ENCODE measurements at regions not wholly inside any gene's neighbourhood (a gene's known extent, or its start where the extent isn't known, plus 50 kb on each side); places are given as distances from the start of the nearest gene placed in this dataset.

- TF ChIP-seq CTCF (IDR thresholded peaks at IDR 0.05; ENCODE audit: low read depth, low read length, missing input control) (no peak), FOXA1 (IDR thresholded peaks at IDR 0.05) (no peak), FOXA2 (IDR thresholded peaks at IDR 0.05) (no peak), RAD21 (IDR thresholded peaks at IDR 0.05) (no peak), EGR1 (IDR thresholded peaks at IDR 0.05; ENCODE audit: low read depth in 2 of 2) (no peak), MAX (IDR thresholded peaks at IDR 0.05) (no peak), ATF3 (IDR thresholded peaks at IDR 0.05) (no peak), JUND (IDR thresholded peaks at IDR 0.05) (no peak), HNF4A (conservative IDR thresholded peaks at IDR 0.05) (no peak), YY1 (IDR thresholded peaks at IDR 0.05) (no peak), TAF1 (conservative IDR thresholded peaks at IDR 0.05) (no peak)
Observed at GRCh38 chr5:101142102-101142501, 239.0 kb upstream of the ST8SIA4 start (continued).

GRCh38 chr5:101136454-101136853 lies 233.4 kb upstream of the ST8SIA4 start:
- no peaks in the 10 kb centered on the region for H3K36me3 ChIP-seq (ENCODE audit: control insufficient read depth in 4 of 4, insufficient read depth in 3 of 4, low read depth in 1 of 4, low read length in 3 of 4)
- H3K27ac ChIP-seq (ENCODE audit: low read depth in 1 of 2, low read length in 2 of 2) = no peak overlapping the region
- 48% methylated on average over 3 of the region's 3 CpGs for WGBS
- DNase-seq (ENCODE audit: low spot score) = no peak
- H3K9me3 ChIP-seq (ENCODE audit: control insufficient read depth in 4 of 4, low read length in 3 of 4) = no peaks in the 10 kb centered on the region
- no peak overlapping the region for H3K9ac ChIP-seq (ENCODE audit: low read depth in 1 of 2, low read length in 2 of 2)
- no peak overlapping the region for H3K4me3 ChIP-seq (ENCODE audit: low read depth in 1 of 3, low read length in 3 of 3)
- no peaks in the 10 kb centered on the region for H3K4me1 ChIP-seq (ENCODE audit: control insufficient read depth in 4 of 4, insufficient read depth in 4 of 4, low read length in 3 of 4)
- no peak for TF ChIP-seq JUND (IDR thresholded peaks at IDR 0.05)
- no peak for TF ChIP-seq ZBTB33 (IDR thresholded peaks at IDR 0.05)
- H3K27me3 ChIP-seq (ENCODE audit: control insufficient read depth in 4 of 4, insufficient read depth in 4 of 4, low read length in 3 of 4) = no peaks in the 10 kb centered on the region

- no peak overlapping the region for H3K27ac ChIP-seq (ENCODE audit: low read depth in 1 of 2, low read length in 2 of 2)
- H3K4me1 ChIP-seq (ENCODE audit: control insufficient read depth in 4 of 4, insufficient read depth in 4 of 4, low read length in 3 of 4) = no peaks in the 10 kb centered on the region
- H3K9ac ChIP-seq (ENCODE audit: low read depth in 1 of 2, low read length in 2 of 2) = no peak overlapping the region
- no peak for TF ChIP-seq NR2F2 (IDR thresholded peaks at IDR 0.05)
- TF ChIP-seq FOXA2 (IDR thresholded peaks at IDR 0.05) = no peak
- no peak for TF ChIP-seq HNF4G (IDR thresholded peaks at IDR 0.05)
- no peak for TF ChIP-seq RAD21 (IDR thresholded peaks at IDR 0.05)
- no peak for TF ChIP-seq CTCF (IDR thresholded peaks at IDR 0.05; ENCODE audit: low read depth, low read length, missing input control)
- no peak for TF ChIP-seq TAF1 (conservative IDR thresholded peaks at IDR 0.05)
- no peak for TF ChIP-seq HNF4A (conservative IDR thresholded peaks at IDR 0.05)
- no peak for TF ChIP-seq FOXA1 (IDR thresholded peaks at IDR 0.05)
- no peaks in the 10 kb centered on the region for H3K27me3 ChIP-seq (ENCODE audit: control insufficient read depth in 4 of 4, insufficient read depth in 4 of 4, low read length in 3 of 4)
- 78% methylated on average over 2 of the region's 2 CpGs for WGBS
- no peaks in the 10 kb centered on the region for H3K36me3 ChIP-seq (ENCODE audit: control insufficient read depth in 4 of 4, insufficient read depth in 3 of 4, low read depth in 1 of 4, low read length in 3 of 4)
- no peak for DNase-seq (ENCODE audit: low spot score)
- H3K4me3 ChIP-seq (ENCODE audit: low read depth in 1 of 3, low read length in 3 of 3) = no peak overlapping the region
- no peaks in the 10 kb centered on the region for H3K9me3 ChIP-seq (ENCODE audit: control insufficient read depth in 4 of 4, low read length in 3 of 4)
Observed at GRCh38 chr5:101123363-101123762, 220.3 kb upstream of the ST8SIA4 start.

Data from liver (tissue), 8 donors.